NCI-H510A (cell line): ENCODE measurements at regions not wholly inside any gene's neighbourhood (a gene's known extent, or its start where the extent isn't known, plus 50 kb on each side); places are given as distances from the start of the nearest gene placed in this dataset.

Source experiments
- DNase-seq: peaks from one replicate; lab custom pipeline; 2025; lab: John Stamatoyannopoulos, UW

GRCh38 chr22:27416511-27417420 is 384.8 kb downstream of the MN1 start:
- DNase-seq = no peak

GRCh38 chr22:27417421-27417814 is 384.1 kb downstream of the MN1 start:
- DNase-seq = no peak

GRCh38 chr22:27418261-27418660 is 383.3 kb downstream of the MN1 start:
- no peak for DNase-seq

- no peak for DNase-seq
These were observed 382.1 kb downstream of the MN1 start for GRCh38 chr22:27419473-27419872.

- DNase-seq = no peak
These were observed 381.2 kb downstream of the MN1 start for GRCh38 chr22:27420195-27420816.

- no peak for DNase-seq
These were observed 380.7 kb downstream of the MN1 start for GRCh38 chr22:27420817-27421361.

- no peak for DNase-seq
These were observed 379.1 kb downstream of the MN1 start for GRCh38 chr22:27422442-27422841.

- DNase-seq = no peak
These were observed 377.2 kb downstream of the MN1 start for GRCh38 chr22:27424319-27424718.

GRCh38 chr22:27429476-27429875 is 372.1 kb downstream of the MN1 start:
- no peak for DNase-seq

GRCh38 chr22:27431081-27431480 is 370.5 kb downstream of the MN1 start:
- no peak for DNase-seq

GRCh38 chr22:27431896-27432295 is 369.7 kb downstream of the MN1 start:
- no peak for DNase-seq

GRCh38 chr22:27433099-27433498 is 368.5 kb downstream of the MN1 start:
- no peak for DNase-seq

GRCh38 chr22:27433585-27434190 is 367.9 kb downstream of the MN1 start:
- DNase-seq = no peak

GRCh38 chr22:27434898-27435297 is 366.7 kb downstream of the MN1 start:
- DNase-seq = no peak

GRCh38 chr22:27435844-27436576 is 365.5 kb downstream of the MN1 start:
- DNase-seq = no peak

- DNase-seq = no peak
These were observed 365.0 kb downstream of the MN1 start for GRCh38 chr22:27436591-27436990.

- no peak for DNase-seq
These were observed 364.0 kb downstream of the MN1 start for GRCh38 chr22:27437570-27437969.

- DNase-seq = no peak
These were observed 363.1 kb downstream of the MN1 start for GRCh38 chr22:27438271-27438980.

GRCh38 chr22:27439131-27439530 is 362.4 kb downstream of the MN1 start:
- DNase-seq = no peak

GRCh38 chr22:27440304-27440865 is 361.2 kb downstream of the MN1 start:
- no peak for DNase-seq
